Lower leg skin (tissue), 3 donors: ENCODE measurements at regions not wholly inside any gene's neighbourhood (a gene's known extent, or its start where the extent isn't known, plus 50 kb on each side); places are given as distances from the start of the nearest gene placed in this dataset.

Experiments
- POLR2A ChIP-seq, 2 donors: fragments of 450-650 bp; IDR thresholded peaks; one replicate each; pipeline ENCODE4 v1.6.1; 2016 to 2017; ENCODE audit warnings: antibody characterized with exemption in 2 of 2, mild to moderate bottlenecking in 1 of 2, moderate library complexity in 1 of 2
- TF ChIP-seq, protein P1 (sequence below), 3 donors: fragments of 450-650 bp; IDR thresholded peaks; one replicate each; pipeline ENCODE4 v1.5.1; 2016; ENCODE audit warnings: antibody characterized with exemption in 3 of 3, mild to moderate bottlenecking in 3 of 3, moderate library complexity in 2 of 3

DNA sequence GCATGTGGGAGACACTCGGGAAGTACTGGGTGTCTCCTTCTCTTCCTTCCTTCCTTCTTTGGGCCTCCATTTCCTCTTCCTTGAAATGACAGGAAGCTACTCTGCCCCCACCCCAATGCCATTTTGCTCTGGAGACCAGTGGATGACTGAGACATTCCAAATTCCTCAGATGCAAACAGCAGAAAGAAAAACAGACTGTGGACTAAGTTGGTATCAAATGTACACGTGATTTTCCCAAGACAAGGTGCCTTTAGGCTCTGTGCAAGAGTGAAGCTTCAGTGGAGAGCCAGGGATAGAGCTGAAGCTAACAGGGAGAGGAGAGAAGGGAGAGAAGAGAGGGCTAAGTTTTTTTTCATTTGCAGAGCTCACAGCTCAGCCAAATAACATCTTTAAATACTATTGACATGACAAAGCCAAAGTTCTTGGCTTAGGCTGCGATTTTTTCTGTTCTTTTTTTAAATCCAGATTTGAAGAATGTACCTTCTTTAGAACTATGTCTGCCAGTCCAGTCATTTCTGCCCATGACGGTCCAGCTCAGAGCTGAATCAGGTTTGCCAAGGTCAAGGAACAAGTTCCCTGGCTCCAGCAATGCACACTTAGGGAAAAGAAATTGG is 84.5 kb upstream of the LCLAT1 start:
- TF ChIP-seq POLR2A (IDR thresholded peaks at IDR 0.05): no peak
- TF ChIP-seq, protein P1, sequence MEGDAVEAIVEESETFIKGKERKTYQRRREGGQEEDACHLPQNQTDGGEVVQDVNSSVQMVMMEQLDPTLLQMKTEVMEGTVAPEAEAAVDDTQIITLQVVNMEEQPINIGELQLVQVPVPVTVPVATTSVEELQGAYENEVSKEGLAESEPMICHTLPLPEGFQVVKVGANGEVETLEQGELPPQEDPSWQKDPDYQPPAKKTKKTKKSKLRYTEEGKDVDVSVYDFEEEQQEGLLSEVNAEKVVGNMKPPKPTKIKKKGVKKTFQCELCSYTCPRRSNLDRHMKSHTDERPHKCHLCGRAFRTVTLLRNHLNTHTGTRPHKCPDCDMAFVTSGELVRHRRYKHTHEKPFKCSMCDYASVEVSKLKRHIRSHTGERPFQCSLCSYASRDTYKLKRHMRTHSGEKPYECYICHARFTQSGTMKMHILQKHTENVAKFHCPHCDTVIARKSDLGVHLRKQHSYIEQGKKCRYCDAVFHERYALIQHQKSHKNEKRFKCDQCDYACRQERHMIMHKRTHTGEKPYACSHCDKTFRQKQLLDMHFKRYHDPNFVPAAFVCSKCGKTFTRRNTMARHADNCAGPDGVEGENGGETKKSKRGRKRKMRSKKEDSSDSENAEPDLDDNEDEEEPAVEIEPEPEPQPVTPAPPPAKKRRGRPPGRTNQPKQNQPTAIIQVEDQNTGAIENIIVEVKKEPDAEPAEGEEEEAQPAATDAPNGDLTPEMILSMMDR (IDR thresholded peaks at IDR 0.05): no peak
